Peyer's patch (tissue), 4 donors: ENCODE measurements at regions not wholly inside any gene's neighbourhood (a gene's known extent, or its start where the extent isn't known, plus 50 kb on each side); places are given as distances from the start of the nearest gene placed in this dataset.

Experiments used
- CTCF ChIP-seq, 6 experiments: fragments of 450-650 bp in 4 of 6; fragments of 200-600 bp in 2 of 6; sonication (generic) in 1 of 6; IDR thresholded peaks; one replicate each; pipeline ENCODE4 v1.5.1; 2017 to 2019; ENCODE audit warnings: antibody characterized with exemption in 6 of 6, mild to moderate bottlenecking in 3 of 6, moderate library complexity in 1 of 6
- POLR2A ChIP-seq, 2 donors: fragments of 450-650 bp; IDR thresholded peaks; one replicate each; pipeline ENCODE4 v1.5.1; 2017; ENCODE audit warnings: antibody characterized with exemption in 2 of 2, mild to moderate bottlenecking in 2 of 2, moderate library complexity in 2 of 2

DNA sequence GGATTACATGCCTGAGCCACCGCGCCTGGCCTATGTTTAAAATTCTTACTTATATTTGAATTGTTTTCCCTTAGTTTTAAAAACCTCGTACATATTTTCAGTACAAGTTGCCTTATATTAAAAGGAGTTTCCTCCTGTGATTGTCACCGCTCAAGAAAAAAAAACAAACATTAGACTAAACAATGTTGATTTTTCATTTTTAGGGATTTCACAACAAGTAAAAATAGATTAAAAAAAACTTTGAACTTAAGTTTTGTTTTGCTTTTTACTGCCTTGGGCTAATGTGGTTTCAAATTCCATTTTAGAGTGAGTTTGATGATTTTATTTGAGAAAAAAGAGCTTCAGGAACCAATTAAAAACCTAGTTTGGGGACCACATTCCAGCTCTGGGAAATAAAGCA lies 1196.6 kb upstream of the CDH18 start:
- TF ChIP-seq POLR2A (IDR thresholded peaks at IDR 0.05) (no peak), CTCF (IDR thresholded peaks at IDR 0.05) (no peak)
